KBM-7 (cell line): ENCODE measurements at regions not wholly inside any gene's neighbourhood (a gene's known extent, or its start where the extent isn't known, plus 50 kb on each side); places are given as distances from the start of the nearest gene placed in this dataset.
"Not testable (repeated sequence)": the region's sequence is repeated elsewhere in the genome, so short reads cannot be mapped to it uniquely, and the experiment has no call there.

Experiments used
- DNase-seq: peaks from one replicate; pipeline ENCODE4 v3.0.0-alpha.2; 2015
- in situ Hi-C: fragments of 300-500 bp; cut with MboI; formaldehyde crosslinking; loops from 2 replicates; pipeline ENCODE4 v1.14.3; 2020; ENCODE audit warnings: low sequenced_read_pairs, low pct_unique_long_range_greater_than_20kb, mixed read lengths

DNA sequence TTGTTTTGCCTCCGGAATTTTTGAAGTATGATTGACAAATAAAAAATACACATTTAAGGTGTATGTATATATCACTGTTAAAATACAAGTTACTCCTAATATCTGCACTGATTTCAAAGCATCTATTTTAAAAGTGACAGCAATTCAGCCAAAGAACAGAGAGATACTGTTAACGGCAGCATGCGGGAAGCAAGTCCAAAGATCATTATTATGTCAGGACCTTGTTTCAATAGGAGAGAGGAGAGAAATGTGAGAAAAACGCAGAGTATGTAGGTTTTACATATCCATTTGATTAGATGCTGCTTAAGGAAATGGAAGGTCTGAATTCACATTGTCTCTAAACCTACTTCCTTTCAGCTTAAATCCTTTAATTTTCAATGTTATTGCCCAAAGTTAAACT, 545.5 kb upstream of the SLC8A1 start:
- in situ Hi-C loops: no loop called here
- DNase-seq: no peak

- no peak for DNase-seq
- in situ Hi-C loops: no loop called here
Measured at GRCh38 chr2:41000374-41000773, 548.5 kb upstream of the SLC8A1 start.

GRCh38 chr2:41000906-41001305, 549.0 kb upstream of the SLC8A1 start:
- DNase-seq: no peak
- in situ Hi-C loops: no loop called here

- in situ Hi-C loops: no loop called here
- no peak for DNase-seq
Measured at GRCh38 chr2:41004700-41005099, 552.8 kb upstream of the SLC8A1 start.

DNA sequence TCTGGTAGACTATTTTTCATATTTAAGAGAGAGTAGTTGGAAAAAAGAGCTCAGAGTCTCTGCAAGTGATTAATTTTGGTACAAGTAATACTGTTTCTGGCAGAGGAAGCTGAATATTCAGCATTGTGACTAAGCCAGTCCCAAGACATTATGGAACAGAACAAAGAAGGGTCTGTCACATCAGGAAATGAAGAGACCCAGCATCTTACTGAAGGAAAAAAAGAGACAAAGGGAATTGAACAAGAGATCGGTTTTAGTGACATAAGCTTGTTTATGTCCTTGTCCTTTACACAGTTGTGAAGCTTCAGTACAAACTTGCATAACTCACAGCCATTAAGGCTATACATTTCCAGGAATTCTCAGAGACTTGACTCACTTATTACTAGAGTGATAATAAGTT, 568.5 kb upstream of the SLC8A1 start:
- in situ Hi-C loops: no loop called here
- no peak for DNase-seq

DNA sequence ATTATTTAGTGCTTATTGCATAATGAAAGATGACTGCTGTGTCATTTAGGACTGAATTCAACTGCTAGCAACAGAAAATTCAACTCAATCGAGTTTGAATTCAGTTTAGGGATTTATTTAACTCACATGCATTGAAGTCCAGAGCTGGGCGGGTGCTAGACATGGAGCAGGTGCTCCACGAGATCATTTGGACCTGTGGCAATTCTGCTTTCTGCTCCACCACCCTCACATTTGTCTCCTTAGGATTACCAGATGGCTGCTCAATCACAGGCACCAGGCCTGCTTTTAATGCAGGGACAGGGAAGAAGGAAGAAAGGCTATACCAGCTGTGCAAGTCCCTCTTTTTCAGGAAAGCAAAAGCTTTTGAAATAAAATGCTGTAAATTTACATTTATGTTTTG, 572.9 kb upstream of the SLC8A1 start:
- no peak for DNase-seq
- in situ Hi-C loops: no loop called here

DNA sequence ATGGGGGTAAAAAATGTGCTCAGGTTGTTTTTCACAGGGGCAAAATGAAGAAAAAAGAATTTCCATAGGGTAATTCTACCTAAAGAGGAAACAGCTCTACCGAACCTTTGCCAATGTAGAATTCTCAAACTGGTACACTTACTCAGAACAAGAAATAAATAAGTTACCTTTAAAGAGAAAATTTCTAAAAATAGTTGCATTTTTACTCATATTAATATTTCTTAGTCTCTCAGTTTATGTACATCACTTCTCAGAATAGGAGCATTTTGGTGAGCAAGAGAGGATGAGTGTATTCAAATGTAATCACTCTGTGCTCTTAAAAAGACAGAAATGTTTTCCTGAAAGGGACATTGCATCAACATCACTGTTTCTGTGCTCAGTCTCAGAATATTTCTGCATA, 574.7 kb upstream of the SLC8A1 start:
- no peak for DNase-seq
- in situ Hi-C loops: no loop called here

DNA sequence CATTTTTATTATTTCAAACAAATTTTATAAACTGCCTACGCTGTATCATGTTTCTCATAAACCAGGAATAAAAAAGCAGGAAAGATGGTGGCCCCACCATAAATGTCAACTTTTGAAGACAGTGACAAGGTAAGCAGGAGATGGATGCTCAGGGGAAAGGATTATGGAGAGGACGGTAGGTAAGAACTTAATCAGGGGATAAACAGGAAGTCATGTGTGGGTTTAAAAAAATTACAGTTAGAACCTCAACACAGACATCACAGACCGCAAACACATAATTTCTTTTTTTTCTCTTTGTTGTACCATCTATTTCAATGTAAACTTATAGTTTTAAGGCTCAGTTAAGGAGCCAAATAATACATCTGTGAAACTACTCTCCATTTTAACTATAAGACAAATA, 575.2 kb upstream of the SLC8A1 start:
- in situ Hi-C loops: no loop called here
- DNase-seq: no peak

DNA sequence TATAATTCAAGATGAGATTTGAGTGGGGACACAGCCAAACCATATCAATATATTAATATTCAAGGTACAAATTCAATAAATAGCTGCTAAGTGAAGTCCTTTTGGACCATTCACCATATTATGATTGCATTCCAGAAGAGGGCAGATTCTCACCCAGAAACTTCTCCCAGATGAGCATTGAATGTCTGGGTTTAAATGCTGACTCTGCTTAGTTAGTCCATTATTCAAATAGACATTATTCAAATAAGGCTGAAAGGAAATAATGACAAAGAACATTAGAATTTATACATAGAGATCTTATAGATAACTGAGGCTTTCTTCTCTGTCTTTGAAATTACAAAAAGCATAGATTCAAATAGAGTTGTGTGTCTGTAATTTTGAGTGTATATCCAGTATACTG, 579.4 kb upstream of the SLC8A1 start:
- in situ Hi-C loops: no loop called here
- no peak for DNase-seq

GRCh38 chr2:41032715-41033114, 580.8 kb upstream of the SLC8A1 start:
- no peak for DNase-seq
- in situ Hi-C loops: no loop called here

- in situ Hi-C loops: no loop called here
- DNase-seq: no peak
Measured at GRCh38 chr2:41033127-41033526, 581.2 kb upstream of the SLC8A1 start.

DNA sequence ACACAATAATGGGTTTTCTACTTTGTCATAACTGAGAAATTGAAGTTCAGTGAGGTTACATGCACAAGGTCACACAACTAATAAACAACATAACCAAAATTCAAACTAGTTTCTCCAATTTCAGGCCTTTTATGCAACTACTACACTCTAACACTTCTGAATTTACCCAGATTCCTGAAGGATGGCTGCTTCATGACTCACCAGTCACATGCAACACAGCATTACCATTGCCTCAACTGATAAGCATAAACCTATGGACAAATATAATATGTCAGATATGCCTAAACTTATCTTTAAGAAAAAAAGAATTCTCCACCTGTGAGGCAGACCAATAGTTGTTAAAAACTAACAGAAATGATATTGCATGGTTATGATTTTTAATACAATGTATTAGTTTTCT, 586.5 kb upstream of the SLC8A1 start:
- in situ Hi-C loops: no loop called here
- DNase-seq: no peak

DNA sequence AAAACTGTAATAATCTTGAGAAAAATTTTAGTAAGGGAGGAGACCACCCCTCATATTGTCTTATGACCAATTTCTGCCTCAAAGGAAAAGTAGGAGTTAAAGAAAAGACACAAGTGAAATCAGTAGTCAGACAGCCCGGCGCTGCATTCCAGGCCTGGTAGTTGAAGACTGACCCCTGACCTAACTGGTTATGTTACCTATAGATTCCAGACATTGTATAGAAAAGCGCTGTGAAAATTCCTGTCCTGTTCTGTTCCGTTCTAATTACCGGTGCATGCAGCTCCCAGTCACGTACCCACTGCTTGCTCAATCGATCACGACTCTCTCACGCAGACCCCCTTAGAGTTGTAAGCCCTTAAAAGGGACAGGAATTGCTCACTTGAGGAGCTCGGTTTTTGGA, 587.9 kb upstream of the SLC8A1 start:
- DNase-seq, in situ Hi-C loops: not testable (repeated sequence)

DNA sequence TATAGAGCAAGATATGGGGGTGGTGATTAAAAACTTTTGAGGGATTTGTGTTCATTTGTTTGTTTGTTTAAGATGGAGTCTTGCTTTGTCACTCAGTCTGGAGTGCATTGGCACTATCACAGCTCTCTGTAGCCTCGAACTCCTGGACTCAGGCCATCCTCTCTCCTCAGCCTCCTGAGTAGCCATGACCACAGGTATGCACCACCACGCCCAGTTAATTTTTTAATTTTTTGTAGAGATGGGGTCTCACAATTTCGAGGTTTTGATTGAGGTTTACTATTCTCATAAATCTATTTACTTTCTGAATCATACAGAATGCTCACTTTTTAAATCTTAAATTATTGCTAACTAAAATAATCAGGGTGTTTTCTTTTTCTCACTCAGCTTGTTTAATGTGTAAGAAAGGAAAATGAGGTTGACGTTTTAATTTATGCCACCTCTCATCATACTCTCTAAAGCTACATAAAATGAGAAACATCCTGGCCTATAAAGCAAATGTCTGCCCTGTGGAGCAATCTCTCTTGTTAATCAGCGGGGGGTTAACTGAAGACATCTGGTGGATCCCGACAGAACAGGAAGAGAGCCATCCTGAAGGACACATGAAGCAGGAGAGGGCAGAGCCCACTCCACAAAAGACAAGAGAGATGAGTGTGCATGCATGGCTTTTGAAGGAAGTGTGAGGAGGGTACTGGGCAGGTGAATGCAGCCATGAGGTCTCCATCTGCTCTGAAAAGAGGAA, 589.1 kb upstream of the SLC8A1 start:
- in situ Hi-C loops: no loop called here
- DNase-seq: no peak

DNA sequence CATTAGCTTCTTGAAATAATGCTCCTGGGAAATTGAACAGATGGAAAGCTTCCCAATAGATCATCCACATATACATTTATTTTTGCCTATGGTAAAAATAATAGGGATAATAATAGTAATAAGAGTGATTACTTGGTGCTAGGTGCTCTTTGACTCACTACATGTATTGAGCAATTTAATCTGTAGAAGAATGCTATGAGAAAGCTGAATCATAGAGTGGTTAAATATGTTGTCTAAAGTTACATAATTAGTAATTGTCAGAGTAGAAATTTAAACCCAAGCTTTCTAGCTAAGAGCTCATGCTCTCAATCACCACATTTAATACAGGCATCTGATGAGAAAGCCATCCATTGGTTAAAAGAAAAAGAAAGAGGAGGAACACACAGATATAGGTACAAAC, 590.5 kb upstream of the SLC8A1 start:
- in situ Hi-C loops: no loop called here
- DNase-seq: no peak

GRCh38 chr2:41061356-41061755, 609.5 kb upstream of the SLC8A1 start:
- peak; percentile 5 for DNase-seq
- in situ Hi-C loops: no loop called here

- in situ Hi-C loops: no loop called here
- DNase-seq: no peak
Measured at GRCh38 chr2:41062336-41062735, 610.4 kb upstream of the SLC8A1 start.

- no peak for DNase-seq
- in situ Hi-C loops: no loop called here
Measured at GRCh38 chr2:41066168-41066567, 614.3 kb upstream of the SLC8A1 start.

GRCh38 chr2:41068740-41069139, 616.9 kb upstream of the SLC8A1 start:
- DNase-seq: no peak
- in situ Hi-C loops: no loop called here

DNA sequence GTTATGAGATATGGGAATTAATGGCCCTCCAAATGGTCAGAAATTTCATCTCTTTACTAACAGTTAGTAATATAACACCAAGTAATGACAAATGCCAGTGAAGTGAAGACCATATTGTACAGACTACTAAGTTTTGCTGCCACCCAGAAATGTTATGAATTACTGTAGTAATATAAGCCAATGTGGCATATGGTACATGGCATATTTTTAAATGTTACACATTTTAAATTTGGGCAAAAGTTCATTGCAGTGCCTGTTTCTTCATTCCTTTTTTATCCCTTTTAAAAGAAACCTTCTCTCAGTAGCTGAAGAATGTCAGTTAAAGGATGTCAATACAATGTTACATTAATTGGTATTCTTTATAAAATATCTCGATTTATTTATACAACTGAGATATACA, 626.5 kb upstream of the SLC8A1 start:
- DNase-seq: no peak
- in situ Hi-C loops: no loop called here

DNA sequence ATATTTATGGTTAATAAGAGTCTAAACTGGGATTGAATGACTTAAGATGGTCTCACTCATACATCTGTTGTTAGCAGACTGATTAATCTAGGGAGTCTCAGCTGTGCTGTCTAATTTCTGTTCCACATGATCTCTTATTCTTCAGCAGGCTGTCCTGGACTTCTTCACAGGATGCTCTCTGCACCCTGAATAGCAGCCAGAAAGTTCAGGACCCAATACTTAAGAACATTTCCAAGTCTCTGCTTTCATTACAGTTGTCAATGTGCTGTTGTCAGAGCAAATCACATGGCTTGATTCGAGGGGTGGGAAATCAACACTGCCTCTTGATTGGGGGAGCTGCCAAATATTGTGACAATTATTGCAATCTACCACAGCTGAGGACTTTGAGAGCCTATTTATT, 627.1 kb upstream of the SLC8A1 start:
- in situ Hi-C loops: no loop called here
- no peak for DNase-seq

DNA sequence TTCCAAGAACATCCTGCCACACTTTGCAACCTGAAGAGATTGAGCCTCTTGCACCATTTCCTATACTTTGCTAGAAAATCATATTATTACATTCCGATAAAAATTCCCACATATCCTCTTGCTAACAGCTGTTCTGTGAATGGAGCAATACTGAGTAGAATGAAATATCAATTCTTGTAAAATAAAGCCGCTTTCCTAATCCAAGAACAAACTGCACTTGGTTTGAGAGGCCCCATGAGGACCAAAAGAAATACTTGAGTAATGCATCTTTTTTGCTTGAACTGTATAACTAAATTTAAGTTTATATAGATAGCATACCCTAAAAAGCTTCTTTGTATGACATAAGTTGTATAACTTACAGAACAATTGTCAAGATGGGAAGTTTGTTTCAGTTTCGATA, 632.4 kb upstream of the SLC8A1 start:
- DNase-seq: no peak
- in situ Hi-C loops: no loop called here
